ENCODE measurements at regions not wholly inside any gene's neighbourhood (a gene's known extent, or its start where the extent isn't known, plus 50 kb on each side); places are given as distances from the start of the nearest gene placed in this dataset.

DNA sequence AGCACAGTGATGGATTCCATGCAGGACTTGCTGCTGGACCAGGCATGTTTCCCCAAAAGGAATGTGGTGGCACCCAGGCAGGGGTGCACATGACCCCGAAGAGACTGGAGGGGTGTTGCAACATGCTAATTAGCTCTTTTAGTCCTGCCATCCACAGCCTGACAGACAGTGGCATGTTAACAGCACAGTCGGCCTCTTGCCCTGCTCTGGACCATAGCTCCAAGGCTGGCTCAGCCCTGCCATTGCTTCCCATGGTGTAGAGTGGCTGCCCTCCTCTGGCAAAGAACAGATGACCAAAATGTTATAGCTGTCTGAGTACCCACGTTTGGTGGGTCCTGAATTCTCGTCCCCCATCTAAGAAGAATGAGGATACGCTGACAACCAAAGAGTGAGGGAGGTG, 736.4 kb upstream of the PTPRD start:
- no peak for TF ChIP-seq EZH2phosphoT487 (IDR thresholded peaks at IDR 0.05; ENCODE audit: borderline replicate concordance, low read length)
- TF ChIP-seq, protein P1, sequence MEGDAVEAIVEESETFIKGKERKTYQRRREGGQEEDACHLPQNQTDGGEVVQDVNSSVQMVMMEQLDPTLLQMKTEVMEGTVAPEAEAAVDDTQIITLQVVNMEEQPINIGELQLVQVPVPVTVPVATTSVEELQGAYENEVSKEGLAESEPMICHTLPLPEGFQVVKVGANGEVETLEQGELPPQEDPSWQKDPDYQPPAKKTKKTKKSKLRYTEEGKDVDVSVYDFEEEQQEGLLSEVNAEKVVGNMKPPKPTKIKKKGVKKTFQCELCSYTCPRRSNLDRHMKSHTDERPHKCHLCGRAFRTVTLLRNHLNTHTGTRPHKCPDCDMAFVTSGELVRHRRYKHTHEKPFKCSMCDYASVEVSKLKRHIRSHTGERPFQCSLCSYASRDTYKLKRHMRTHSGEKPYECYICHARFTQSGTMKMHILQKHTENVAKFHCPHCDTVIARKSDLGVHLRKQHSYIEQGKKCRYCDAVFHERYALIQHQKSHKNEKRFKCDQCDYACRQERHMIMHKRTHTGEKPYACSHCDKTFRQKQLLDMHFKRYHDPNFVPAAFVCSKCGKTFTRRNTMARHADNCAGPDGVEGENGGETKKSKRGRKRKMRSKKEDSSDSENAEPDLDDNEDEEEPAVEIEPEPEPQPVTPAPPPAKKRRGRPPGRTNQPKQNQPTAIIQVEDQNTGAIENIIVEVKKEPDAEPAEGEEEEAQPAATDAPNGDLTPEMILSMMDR (conservative IDR thresholded peaks at IDR 0.05; ENCODE audit: low read depth, low read length) = no peak
- no peak for TF ChIP-seq EZH2 (IDR thresholded peaks at IDR 0.05; ENCODE audit: low read length, unreplicated experiment)
